GM19238 (cell line): ENCODE measurements at regions not wholly inside any gene's neighbourhood (a gene's known extent, or its start where the extent isn't known, plus 50 kb on each side); places are given as distances from the start of the nearest gene placed in this dataset.

Experiments
- DNase-seq: peaks from one replicate; pipeline ENCODE4 v3.0.0; 2011; ENCODE audit warnings: low spot score; ENCODE audit not compliant: insufficient read length

DNA sequence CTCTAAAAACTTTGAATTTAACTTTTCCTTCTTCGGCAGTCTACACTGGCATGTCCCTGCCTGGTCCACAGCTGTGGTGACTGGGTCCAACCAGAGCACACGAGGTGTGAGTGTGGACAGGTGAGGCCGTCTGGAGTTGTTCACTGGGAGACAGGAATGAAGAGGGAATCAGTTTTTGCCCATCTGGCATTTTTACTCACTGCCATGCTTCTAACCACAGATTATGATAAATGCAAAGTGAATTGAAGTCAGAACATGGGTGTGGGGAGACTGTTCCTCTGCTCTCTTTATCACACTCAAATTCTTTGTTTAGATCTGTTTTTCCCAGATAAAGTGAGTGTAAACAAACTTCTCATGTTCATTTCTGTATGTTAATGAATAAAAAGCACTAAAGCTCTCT, 54.7 kb upstream of the PIEZO2 start:
- no peak for DNase-seq

DNA sequence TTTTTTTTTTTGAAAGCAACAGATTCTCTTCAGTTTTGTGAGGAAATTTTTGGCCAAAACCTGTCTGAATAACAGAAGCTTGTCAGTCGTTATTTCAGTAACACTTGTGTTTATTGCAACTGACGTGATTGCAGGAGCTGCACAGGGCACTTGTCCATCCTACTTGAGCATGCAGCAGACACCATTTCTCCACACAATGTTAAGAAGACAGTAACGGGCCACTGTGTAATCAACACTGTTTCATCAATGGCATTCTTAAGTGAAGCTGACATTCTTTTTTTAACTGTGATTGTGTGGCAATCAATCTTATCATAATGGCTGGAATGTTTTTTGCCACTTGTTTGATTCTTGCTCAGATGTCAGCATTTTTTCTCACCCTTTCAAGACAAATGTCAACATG, 50.1 kb upstream of the PIEZO2 start:
- no peak for DNase-seq
